Ishikawa (cell line): ENCODE measurements at regions not wholly inside any gene's neighbourhood (a gene's known extent, or its start where the extent isn't known, plus 50 kb on each side); places are given as distances from the start of the nearest gene placed in this dataset.

Source experiments
- CEBPB ChIP-seq: IDR thresholded peaks from 2 replicates; pipeline ENCODE4 v1.6.1; 2012
- CREB1 ChIP-seq: IDR thresholded peaks from 2 replicates; pipeline ENCODE4 v1.6.1; 2012; ENCODE audit warnings: low read depth
- EGR1 ChIP-seq: IDR thresholded peaks from 2 replicates; pipeline ENCODE4 v1.6.1; 2012
- EP300 ChIP-seq: IDR thresholded peaks from 2 replicates; pipeline ENCODE4 v1.6.1; 2012; ENCODE audit warnings: borderline replicate concordance
- FOXM1 ChIP-seq: IDR thresholded peaks from 2 replicates; pipeline ENCODE4 v1.6.1; 2012; ENCODE audit warnings: low read depth, borderline replicate concordance
- NFIC ChIP-seq: IDR thresholded peaks from 2 replicates; pipeline ENCODE4 v1.6.1; 2012
- RAD21 ChIP-seq: IDR thresholded peaks from 2 replicates; pipeline ENCODE4 v1.6.1; 2012; ENCODE audit warnings: low read depth
- TAF1 ChIP-seq: IDR thresholded peaks from 2 replicates; pipeline ENCODE4 v1.6.1; 2012; ENCODE audit warnings: low read depth, mild to moderate bottlenecking
- TCF12 ChIP-seq: IDR thresholded peaks from 2 replicates; pipeline ENCODE4 v1.6.1; 2012; ENCODE audit warnings: low read depth
- TEAD4 ChIP-seq: IDR thresholded peaks from 2 replicates; pipeline ENCODE4 v1.6.1; 2012
- YY1 ChIP-seq: IDR thresholded peaks from 2 replicates; pipeline ENCODE4 v1.6.1; 2012; ENCODE audit warnings: low read depth
- ZBTB7A ChIP-seq: IDR thresholded peaks from 2 replicates; pipeline ENCODE4 v1.6.1; 2012; ENCODE audit warnings: low read depth
- TF ChIP-seq, protein P1 (sequence below): IDR thresholded peaks from 2 replicates; pipeline ENCODE4 v1.6.1; 2012
- TF ChIP-seq, protein P2 (sequence below): IDR thresholded peaks from 2 replicates; pipeline ENCODE4 v1.6.1; 2012; ENCODE audit warnings: low read depth, mild to moderate bottlenecking
- TF ChIP-seq, protein P3 (sequence below): IDR thresholded peaks from 2 replicates; pipeline ENCODE4 v1.6.1; 2012

DNA sequence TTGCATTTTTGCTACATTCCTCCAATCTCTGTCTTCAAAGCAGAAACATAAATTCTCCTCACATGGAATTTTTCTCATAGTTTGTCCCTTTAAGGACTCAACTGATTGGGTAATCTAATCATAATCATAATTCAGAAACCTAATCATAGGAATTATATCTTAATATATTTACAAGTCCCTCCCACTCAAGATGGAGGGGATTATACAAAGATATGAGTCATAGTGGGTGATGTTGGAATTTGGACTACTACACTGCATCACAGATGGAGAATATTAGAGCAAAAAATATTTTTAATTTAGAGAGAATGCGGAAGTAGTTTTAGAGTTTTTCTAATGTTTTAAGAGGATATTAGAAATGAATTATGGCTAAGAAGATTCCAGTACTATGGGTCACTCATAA, 1034.0 kb downstream of the DTWD2 start:
- TF ChIP-seq TCF12 (no peak), FOXM1 (no peak), TAF1 (no peak), YY1 (no peak), ZBTB7A (no peak), CEBPB (no peak), CREB1 (no peak), TEAD4 (no peak), EGR1 (no peak), EP300 (no peak)
- TF ChIP-seq, protein P1, sequence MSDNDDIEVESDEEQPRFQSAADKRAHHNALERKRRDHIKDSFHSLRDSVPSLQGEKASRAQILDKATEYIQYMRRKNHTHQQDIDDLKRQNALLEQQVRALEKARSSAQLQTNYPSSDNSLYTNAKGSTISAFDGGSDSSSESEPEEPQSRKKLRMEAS: no peak
- TF ChIP-seq, protein P2, sequence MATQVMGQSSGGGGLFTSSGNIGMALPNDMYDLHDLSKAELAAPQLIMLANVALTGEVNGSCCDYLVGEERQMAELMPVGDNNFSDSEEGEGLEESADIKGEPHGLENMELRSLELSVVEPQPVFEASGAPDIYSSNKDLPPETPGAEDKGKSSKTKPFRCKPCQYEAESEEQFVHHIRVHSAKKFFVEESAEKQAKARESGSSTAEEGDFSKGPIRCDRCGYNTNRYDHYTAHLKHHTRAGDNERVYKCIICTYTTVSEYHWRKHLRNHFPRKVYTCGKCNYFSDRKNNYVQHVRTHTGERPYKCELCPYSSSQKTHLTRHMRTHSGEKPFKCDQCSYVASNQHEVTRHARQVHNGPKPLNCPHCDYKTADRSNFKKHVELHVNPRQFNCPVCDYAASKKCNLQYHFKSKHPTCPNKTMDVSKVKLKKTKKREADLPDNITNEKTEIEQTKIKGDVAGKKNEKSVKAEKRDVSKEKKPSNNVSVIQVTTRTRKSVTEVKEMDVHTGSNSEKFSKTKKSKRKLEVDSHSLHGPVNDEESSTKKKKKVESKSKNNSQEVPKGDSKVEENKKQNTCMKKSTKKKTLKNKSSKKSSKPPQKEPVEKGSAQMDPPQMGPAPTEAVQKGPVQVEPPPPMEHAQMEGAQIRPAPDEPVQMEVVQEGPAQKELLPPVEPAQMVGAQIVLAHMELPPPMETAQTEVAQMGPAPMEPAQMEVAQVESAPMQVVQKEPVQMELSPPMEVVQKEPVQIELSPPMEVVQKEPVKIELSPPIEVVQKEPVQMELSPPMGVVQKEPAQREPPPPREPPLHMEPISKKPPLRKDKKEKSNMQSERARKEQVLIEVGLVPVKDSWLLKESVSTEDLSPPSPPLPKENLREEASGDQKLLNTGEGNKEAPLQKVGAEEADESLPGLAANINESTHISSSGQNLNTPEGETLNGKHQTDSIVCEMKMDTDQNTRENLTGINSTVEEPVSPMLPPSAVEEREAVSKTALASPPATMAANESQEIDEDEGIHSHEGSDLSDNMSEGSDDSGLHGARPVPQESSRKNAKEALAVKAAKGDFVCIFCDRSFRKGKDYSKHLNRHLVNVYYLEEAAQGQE: no peak

DNA sequence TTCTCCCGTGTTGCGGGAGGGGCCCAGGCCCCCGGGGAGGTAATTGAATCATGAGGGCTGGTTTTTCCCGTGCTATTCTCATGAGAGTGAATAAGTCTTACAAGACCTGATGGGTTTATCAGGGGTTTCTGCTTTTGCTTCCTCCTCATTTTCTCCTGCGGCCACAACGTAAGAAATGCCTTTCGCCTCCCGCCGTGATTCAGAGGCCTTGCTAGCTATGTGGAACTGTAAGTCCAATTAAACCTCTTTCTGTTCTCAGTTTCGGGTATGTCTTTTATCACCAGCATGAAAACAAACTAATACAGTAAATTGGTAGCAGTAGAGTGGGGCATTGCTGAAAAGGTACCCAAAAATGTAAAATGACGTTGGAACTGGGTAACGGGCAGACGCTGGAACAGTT, 1035.1 kb downstream of the DTWD2 start:
- TF ChIP-seq ZBTB7A: no peak
- no peak for TF ChIP-seq YY1
- no peak for TF ChIP-seq TAF1
- no peak for TF ChIP-seq CREB1

DNA sequence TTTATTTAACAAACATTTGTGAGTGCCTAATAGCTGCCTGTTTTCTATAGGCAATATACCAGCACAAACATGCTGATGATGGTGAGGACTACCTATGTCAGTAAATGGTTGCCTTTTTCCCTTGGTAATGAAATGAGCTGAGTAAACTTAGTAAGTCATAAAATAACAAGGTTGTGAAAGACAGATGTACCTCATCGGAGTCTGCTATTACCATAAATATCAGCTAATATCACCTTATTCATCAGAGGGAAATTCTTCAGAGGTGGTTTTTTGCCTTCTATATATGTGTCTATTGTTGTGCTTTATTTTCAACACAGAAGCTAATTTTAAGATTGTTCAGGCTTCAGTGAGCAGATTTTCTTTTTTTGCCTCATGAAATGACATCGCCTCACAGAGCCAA, 1040.5 kb downstream of the DTWD2 start:
- TF ChIP-seq, protein P3, sequence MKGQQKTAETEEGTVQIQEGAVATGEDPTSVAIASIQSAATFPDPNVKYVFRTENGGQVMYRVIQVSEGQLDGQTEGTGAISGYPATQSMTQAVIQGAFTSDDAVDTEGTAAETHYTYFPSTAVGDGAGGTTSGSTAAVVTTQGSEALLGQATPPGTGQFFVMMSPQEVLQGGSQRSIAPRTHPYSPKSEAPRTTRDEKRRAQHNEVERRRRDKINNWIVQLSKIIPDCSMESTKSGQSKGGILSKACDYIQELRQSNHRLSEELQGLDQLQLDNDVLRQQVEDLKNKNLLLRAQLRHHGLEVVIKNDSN: no peak
- no peak for TF ChIP-seq TEAD4
- TF ChIP-seq, protein P1: no peak
- TF ChIP-seq TAF1: no peak
- TF ChIP-seq CREB1: no peak
- TF ChIP-seq YY1: no peak
- no peak for TF ChIP-seq NFIC
- TF ChIP-seq RAD21: no peak
- TF ChIP-seq TCF12: no peak

DNA sequence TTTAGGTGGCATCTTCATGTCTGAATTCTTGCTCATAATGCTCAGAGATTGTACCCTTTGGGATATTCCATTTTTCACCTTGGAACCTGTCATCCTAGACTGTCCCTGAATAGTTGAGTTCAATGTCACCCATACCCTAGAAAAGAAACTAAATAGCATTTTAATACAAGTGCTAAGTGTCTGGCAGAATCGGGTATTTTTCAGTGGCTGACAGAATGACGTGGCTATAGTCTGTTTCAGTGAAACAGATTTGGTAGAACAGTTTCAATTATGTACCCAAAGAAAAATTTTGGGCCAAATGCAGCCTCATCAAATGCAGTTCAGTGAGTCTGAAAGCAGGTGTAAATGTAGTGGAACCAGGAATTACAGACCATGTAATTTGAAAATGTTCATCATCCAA, 1041.2 kb downstream of the DTWD2 start:
- no peak for TF ChIP-seq YY1
- TF ChIP-seq, protein P3: no peak
- no peak for TF ChIP-seq CEBPB
- no peak for TF ChIP-seq TCF12
- TF ChIP-seq EGR1: no peak
- TF ChIP-seq TAF1: no peak
- TF ChIP-seq FOXM1: no peak
- no peak for TF ChIP-seq CREB1
- TF ChIP-seq EP300: no peak
- no peak for TF ChIP-seq RAD21
- TF ChIP-seq NFIC: no peak
- TF ChIP-seq, protein P1: no peak
- no peak for TF ChIP-seq TEAD4
- TF ChIP-seq ZBTB7A: no peak
- TF ChIP-seq, protein P2: no peak

DNA sequence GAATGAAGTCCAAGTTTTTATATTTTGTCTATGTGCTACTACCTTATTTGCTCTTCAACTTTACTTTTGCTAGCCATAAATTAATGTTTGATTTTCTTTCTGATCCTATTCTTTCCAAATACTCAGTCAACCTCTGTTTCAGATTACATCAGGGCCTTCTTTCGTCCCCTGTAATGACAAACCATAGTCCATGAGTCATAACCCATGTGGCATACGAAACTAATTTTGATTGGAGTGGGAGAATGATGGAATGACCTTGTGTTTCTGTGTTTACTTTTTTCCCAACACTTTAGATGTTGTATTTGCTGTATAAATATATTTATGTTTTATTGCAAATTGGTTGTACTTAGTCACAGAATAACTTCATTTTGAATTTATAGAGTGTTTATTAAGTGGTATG, 1043.1 kb downstream of the DTWD2 start:
- TF ChIP-seq CREB1 (no peak), TEAD4 (no peak), TAF1 (no peak), FOXM1 (no peak), ZBTB7A (no peak), YY1 (no peak), EGR1 (no peak), CEBPB (no peak), EP300 (no peak), NFIC (no peak), RAD21 (no peak), TCF12 (no peak)
- TF ChIP-seq, protein P3: no peak
- TF ChIP-seq, protein P2: no peak
- TF ChIP-seq, protein P1: no peak
